H7 (cell line): ENCODE measurements at regions not wholly inside any gene's neighbourhood (a gene's known extent, or its start where the extent isn't known, plus 50 kb on each side); places are given as distances from the start of the nearest gene placed in this dataset.
"Not testable (repeated sequence)": the region's sequence is repeated elsewhere in the genome, so short reads cannot be mapped to it uniquely, and the experiment has no call there.

Experiments
- DNase-seq: peaks from one replicate; pipeline ENCODE4 v3.0.0; 2012
- H3K27me3 ChIP-seq: 2 replicates; pipeline ENCODE4 v1.6.0; 2011; ENCODE audit warnings: mild to moderate bottlenecking, low read length; ENCODE audit not compliant: control insufficient read depth, insufficient read depth
- H3K36me3 ChIP-seq: replicated peaks from 2 replicates; pipeline ENCODE4 v1.5.1; 2011; ENCODE audit warnings: low read length; ENCODE audit not compliant: control insufficient read depth, insufficient read depth
- H3K4me3 ChIP-seq: 2 replicates; pipeline ENCODE4 v1.5.1; 2011; ENCODE audit warnings: low read depth, mild to moderate bottlenecking, control low read depth, low read length, moderate library complexity; ENCODE audit not compliant: insufficient read depth

DNA sequence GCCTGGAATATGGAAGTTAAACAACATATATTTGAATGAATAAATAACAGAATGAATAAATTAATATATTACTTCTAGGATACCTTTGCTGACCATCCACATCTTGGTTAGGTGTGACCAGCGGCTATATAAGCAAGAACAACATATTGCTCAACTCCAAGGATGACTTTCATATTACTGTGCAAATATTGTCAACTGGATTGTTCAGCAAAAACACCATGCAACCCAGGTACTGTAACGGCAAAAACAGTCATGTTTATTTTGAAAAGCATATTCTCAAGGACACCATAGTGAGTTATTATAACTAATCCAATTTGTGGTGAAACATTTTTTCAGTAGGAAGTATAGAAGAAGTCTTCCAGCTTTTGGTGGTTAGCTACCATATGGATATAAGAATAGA, 907.9 kb downstream of the IGSF11 start:
- Histone ChIP-seq H3K4me3 (no peak overlapping the region), H3K27me3 (no peaks in the 10 kb centered on the region), H3K36me3 (no peaks in the 10 kb centered on the region)
- DNase-seq: no peak

DNA sequence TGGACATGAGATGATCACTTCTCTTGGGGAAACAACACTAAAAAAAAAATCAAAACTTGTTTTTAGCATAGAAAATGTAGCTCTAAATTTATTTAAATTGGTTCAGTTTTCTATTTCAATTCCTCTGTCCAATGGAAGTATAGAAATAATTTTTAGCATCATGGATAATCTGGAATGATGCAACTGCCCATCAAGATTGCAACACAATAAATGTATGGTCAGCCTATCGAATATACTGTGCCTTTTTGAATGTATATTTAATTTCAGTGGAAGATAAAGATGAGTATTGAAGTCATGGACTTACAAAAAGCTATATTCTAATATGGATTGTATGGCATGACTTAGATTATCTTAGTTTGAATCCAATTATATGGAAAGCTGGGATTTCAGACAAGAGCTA, 906.7 kb downstream of the IGSF11 start:
- no peak for DNase-seq
- no peaks in the 10 kb centered on the region for H3K27me3 ChIP-seq
- H3K36me3 ChIP-seq: no peaks in the 10 kb centered on the region
- no peak overlapping the region for H3K4me3 ChIP-seq

DNA sequence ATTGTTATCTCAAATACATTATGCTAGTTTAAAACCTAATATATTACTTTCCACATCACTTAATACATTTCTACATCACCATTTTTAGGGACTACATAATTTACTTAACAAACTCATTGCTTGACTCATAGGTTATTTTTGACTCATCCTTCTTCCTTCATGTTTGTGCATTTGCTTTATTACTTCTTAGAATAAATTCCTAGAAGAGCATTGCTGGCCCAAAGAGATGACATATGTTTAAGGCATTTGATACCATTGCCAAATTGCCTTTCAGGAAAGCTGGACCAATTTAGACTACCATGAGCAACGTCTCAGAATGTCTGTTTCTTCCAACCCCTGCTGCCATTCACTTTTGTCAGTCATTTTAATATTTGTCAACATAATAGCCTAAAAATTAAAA, 905.8 kb downstream of the IGSF11 start:
- H3K27me3 ChIP-seq: no peaks in the 10 kb centered on the region
- H3K4me3 ChIP-seq: no peak overlapping the region
- H3K36me3 ChIP-seq: no peaks in the 10 kb centered on the region
- no peak for DNase-seq

DNA sequence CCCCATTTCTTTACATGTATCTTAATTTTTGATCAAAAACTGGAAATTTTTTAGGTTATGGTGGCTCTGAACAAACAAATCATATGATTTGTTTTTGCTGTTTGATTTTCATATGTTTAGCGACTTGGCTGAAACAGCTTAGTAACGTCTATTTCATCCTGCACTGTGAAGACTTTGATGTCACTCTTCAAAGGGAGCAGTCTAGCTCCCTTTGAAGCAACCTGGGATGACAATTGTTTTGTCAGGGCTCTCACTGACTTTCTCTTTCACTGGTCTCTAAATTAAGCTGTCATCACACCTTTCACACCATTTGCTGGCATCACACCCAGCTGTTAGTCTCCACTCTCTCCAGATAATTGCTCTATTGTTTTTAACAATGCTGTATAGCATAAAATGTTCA, 896.9 kb downstream of the IGSF11 start:
- Histone ChIP-seq H3K4me3 (no peak overlapping the region), H3K27me3 (no peaks in the 10 kb centered on the region), H3K36me3 (no peaks in the 10 kb centered on the region)
- no peak for DNase-seq

DNA sequence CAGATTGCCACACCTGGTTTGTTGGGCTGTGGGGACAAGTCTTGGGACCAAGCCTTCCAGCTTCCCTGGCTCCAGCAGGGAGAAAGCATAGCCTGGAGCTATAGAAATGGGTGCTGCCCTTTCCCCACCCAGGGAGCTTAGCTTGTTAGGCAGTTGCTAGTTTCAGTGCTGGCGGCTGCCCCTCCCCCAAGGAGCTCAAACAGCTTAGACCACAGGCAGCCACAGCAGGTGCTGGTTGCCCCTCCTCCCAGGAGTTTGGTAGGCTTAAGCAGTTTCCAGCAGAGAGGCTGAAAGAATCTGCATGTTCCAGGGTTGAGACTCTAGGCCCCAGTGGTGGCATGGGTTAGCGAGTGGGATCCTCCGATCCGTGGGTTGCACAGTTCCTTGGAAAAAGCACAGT, 889.7 kb downstream of the IGSF11 start:
- H3K36me3 ChIP-seq: no peaks in the 10 kb centered on the region
- DNase-seq: no peak
- H3K27me3 ChIP-seq: no peaks in the 10 kb centered on the region
- no peak overlapping the region for H3K4me3 ChIP-seq

DNA sequence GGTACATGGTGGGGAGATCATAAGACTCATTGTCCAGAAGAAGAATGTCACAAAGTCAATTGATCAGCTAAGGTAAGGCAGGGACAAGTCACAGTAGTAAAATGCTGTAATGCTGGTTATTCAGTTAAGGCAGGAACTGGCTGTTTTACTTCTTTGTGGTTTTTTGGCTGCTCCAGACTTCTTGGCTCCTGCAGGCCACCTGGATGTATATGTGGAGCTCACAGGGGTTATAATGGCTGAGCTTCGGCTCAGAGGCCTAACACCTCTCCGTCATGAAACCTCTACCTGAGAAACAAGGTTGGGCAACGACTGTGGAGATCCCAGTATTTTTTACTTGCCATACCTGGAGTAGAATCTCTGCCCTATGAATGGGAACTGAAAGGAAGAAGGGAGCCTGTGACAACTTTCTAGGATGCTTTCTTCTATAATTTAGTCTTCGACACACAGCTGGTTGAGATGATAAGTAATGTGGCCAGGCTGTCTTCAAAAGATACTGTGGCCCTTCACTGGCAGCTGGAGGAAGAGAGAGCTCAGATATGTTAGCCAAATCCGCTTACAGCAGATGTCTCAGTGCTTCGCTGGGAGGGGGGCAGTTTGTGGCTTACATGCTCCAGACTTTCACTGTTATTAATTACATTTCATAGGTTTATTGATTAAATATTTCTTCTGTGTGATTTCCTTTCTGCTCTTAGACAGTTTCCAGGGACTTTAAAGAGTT, 887.8 kb downstream of the IGSF11 start:
- Histone ChIP-seq H3K27me3 (no peaks in the 10 kb centered on the region), H3K4me3 (no peak overlapping the region), H3K36me3 (no peaks in the 10 kb centered on the region)
- no peak for DNase-seq

DNA sequence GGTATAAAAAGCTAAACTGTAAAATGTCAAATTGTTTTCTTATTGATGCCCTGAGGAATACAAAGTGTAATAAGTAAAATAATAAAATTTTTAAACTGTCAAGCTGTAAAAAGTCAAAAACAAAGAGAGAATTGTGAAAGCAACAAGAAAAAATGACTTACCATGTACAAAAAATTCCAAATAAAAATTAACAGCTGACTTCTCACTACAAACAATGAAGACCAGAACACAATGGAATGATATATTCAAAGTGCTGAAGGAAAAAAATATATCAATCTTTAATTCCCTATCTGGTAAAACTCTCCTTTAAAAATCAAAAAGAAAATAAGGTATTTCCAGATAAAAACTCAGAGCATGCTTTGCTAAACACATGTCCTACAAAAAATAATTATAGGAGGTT, 883.5 kb downstream of the IGSF11 start:
- no peak for DNase-seq
- Histone ChIP-seq H3K36me3 (no peaks in the 10 kb centered on the region), H3K4me3 (no peak overlapping the region), H3K27me3 (no peaks in the 10 kb centered on the region)

DNA sequence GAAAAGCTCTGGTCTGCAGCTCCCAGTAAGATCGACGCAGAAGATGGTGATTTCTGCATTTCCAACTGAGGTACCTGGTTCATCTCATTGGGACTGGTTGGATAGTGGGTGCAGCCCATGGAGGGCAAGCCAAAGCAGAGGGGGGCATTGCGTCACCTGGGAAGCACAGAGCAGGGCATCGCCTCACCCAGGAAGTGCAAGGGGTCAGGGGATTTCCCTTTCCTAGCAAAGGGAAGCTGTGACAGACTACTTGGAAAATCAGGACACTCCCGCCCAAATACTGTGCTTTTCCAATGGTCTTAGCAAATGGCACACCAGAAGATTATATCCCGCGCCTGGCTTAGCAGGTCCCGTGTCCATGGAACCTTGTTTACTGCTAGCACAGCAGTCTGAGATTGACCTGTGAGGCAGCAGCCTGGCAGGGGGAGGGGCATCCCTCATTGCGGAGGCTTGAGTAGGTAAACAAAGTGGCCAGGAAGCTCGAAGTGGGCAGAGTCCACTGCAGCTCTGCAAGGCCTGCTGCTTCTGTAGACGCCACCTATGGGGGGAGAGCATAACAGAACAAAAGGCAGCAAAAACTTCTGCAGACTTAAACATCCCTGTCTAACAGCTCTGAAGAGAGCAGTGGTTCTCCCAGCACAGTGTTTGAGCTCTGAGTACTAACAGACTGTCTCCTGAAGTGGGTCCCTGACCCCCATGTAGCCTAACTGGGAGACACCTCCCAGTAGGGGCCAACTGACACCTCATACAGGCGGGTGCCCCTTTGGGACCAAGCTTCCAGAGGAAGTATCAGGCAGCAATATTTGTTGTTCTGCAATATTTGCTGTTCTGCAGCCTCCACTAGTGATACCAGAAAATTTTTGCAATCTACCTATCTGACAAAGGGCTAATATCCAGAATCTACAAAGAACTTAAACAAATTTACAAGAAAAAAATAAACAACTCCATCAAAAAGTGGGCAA, 871.7 kb downstream of the IGSF11 start:
- not testable (repeated sequence) for H3K27me3 ChIP-seq, DNase-seq, H3K4me3 ChIP-seq, H3K36me3 ChIP-seq

DNA sequence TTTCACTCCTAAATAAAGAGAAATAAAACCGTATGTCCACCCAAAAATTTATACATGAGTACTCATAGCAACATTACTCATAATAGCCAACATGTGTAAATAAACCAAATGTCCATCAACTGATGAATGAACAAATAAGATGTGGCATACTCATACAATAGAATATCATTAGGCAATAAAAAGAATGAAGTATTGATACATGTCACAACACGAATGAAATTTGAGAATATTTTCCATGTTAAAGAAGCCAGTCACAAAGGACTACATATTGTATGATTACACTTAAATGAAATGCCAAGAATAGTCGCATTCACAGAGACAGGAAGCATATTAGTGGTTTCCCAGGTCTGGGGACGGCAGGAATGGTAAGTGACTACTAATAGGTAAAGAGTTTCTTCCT, 869.2 kb downstream of the IGSF11 start:
- H3K27me3 ChIP-seq: no peaks in the 10 kb centered on the region
- H3K36me3 ChIP-seq: no peaks in the 10 kb centered on the region
- H3K4me3 ChIP-seq: no peak overlapping the region
- DNase-seq: no peak

DNA sequence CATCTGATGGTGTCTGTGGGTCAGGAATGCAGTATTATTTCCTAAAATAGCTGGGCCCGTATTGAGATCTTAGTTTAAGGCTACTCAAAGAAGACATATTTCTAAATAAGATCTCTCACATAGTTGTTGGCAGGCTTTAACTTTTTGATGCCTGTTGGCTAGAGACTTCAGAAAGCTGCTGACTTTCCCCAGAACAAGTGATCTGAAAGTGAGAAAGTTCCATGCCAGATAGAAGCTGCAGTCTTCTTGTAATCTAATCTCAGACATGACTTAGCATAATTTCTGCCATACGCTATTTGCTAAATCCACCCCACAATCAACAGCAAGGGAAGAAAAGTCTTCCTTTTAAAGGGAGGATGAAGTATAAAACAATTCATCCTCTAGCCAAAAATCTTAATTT, 867.1 kb downstream of the IGSF11 start:
- H3K27me3 ChIP-seq: no peaks in the 10 kb centered on the region
- no peak for DNase-seq
- no peaks in the 10 kb centered on the region for H3K36me3 ChIP-seq
- no peak overlapping the region for H3K4me3 ChIP-seq

DNA sequence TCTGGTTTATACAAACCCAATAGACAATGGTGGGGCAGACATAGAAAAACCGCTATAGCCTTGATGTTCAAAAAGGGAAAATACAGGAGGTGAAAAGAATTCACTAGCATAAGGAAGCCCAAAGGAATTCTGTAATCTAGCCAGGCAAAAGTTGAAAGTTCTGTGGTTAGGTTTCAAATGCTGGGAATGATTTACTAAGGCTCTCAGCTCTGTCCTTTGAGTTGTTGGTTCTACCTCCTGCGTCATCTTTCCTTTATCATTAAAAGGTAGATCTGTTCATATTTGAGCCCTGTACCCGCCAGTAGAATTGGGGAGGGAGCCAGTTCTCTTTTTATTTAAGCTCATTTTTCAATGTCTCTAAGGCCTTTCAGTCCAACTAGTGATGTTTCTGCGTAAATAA, 866.5 kb downstream of the IGSF11 start:
- DNase-seq: no peak
- Histone ChIP-seq H3K27me3 (no peaks in the 10 kb centered on the region), H3K4me3 (no peak overlapping the region), H3K36me3 (no peaks in the 10 kb centered on the region)

DNA sequence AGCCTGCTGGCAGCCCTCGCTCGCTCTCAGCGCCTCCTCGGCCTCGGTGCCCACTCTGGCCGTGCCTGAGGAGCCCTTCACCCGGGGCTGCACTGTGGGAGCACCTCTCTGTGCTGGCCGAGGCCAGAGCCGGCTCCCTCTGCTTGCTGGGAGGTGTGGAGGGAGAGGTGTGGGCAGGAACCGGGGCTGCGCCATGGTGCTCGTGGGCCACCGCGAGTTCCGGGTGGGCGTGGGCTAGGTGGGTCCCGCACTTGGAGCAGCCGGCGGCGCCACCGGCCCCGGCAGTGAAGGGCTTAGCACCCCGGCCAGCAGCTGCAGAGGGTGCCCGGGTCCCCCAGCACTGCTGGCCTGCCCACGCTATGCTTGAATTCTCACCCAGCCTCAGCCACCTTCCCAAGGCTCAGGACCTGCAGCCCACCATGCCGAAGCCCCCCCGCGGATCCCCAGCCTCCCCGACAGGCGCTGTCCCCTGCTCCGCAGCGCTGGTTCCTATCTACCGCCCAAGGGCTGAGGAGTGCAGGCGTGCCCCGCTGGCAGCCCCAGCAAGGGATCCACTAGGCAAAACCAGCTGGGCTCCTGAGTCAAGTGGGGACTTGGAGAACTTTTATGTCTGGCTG, 863.3 kb downstream of the IGSF11 start:
- no peaks in the 10 kb centered on the region for H3K36me3 ChIP-seq
- H3K4me3 ChIP-seq: no peak overlapping the region
- H3K27me3 ChIP-seq: no peaks in the 10 kb centered on the region
- no peak for DNase-seq

DNA sequence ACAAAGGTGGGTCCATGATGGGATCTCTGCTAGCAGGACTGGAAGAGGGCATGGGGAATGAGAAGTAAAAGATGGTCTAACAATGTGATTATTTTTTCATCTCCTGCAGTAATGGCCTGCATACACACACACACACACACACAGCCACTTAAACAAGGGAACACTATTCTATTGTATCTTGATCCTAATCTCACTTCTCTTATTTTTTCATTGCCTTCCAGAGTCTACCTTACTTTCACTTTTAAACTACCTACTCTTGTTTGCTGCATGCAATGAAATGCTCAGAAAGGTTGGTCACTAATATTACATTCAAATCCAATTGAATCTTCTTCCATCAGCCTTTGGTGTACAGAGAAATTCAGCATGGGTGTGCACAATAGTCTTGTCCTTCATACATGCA, 853.8 kb downstream of the IGSF11 start:
- DNase-seq: no peak
- no peaks in the 10 kb centered on the region for H3K36me3 ChIP-seq
- H3K27me3 ChIP-seq: no peaks in the 10 kb centered on the region
- H3K4me3 ChIP-seq: no peak overlapping the region

DNA sequence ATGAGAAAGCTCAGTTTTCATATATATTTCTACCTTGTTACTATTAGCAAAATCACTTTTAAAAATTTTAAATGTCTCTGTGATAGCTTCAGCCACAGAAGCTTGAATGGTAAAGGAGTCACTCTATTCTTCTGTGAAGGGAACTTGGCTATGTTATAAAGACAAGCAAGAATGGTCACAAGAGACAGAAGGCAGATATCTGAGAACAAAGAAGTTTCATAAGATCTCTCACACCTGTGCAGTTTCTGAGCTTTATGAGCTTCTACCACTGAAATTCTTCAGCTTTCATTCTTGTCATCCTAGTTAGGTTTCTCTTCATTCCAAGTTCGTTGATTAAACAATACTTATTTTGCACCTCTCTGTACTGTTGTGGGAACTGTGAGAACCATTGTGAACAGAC, 853.4 kb downstream of the IGSF11 start:
- H3K4me3 ChIP-seq: no peak overlapping the region
- H3K36me3 ChIP-seq: no peaks in the 10 kb centered on the region
- DNase-seq: no peak
- no peaks in the 10 kb centered on the region for H3K27me3 ChIP-seq

DNA sequence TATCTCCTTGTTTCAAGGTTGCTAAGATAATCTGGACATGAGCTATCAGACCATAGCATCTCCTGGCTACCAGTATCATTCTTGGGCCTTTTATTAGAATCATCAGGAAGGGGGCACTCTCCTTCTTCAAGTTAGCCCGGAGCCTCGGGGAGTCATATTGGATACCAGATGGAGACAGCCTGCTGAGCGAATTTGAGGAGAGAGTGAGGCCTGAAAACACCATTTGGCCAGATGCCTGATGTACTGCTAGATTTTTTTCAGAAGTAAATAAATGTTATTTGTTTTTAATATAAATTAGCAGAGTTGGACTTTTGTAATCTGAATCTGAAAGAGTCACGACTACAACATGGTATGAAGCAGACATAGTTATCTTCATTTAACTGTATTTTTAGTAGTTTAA, 848.6 kb downstream of the IGSF11 start:
- H3K4me3 ChIP-seq: no peak overlapping the region
- DNase-seq: no peak
- no peaks in the 10 kb centered on the region for H3K27me3 ChIP-seq
- H3K36me3 ChIP-seq: no peaks in the 10 kb centered on the region
